ENCODE measurements at regions not wholly inside any gene's neighbourhood (a gene's known extent, or its start where the extent isn't known, plus 50 kb on each side); places are given as distances from the start of the nearest gene placed in this dataset.

GRCh38 chr13:78370231-78370630 lies 233.1 kb downstream of the POU4F1 start:
- TF ChIP-seq CTCF (conservative IDR thresholded peaks at IDR 0.05; ENCODE audit: low read length) (no peak), EZH2phosphoT487 (IDR thresholded peaks at IDR 0.05; ENCODE audit: borderline replicate concordance) (no peak)

Data from Loucy (cell line).